GM12878 (cell line): ENCODE measurements at regions not wholly inside any gene's neighbourhood (a gene's known extent, or its start where the extent isn't known, plus 50 kb on each side); places are given as distances from the start of the nearest gene placed in this dataset.

Source experiments
- ATAC-seq: fragments of 200-7000 bp; cut with Tn5 transposase; 3 replicates; pipeline ENCODE4 v1.9.1; 2020; ENCODE audit warnings: mild to moderate bottlenecking, moderate library complexity
- BruUV-seq: library from RNA; stranded (reverse); fragments of 400-500 nt; replicated peaks from 2 replicates; lab custom pipeline; 2021; lab: Mats Ljungman, UMichigan
- CTCF ChIA-PET: fragments of 300-600 bp; sonication (Branson Sonifier 250); formaldehyde crosslinking; extraction: SDS; loops from one replicate; lab custom pipeline; 2021; ENCODE audit warnings: inconsistent platforms; lab: Yijun Ruan, JAX
- POLR2A ChIA-PET: fragments of 350-600 bp; formaldehyde crosslinking; extraction: SDS; loops from one replicate; lab custom pipeline; 2021; ENCODE audit warnings: inconsistent platforms; lab: Charles Lee
- RAD21 ChIA-PET: fragments of 300-600 bp; sonication (Branson Sonifier 250); formaldehyde crosslinking; loops from one replicate; lab custom pipeline; 2023; ENCODE audit warnings: antibody characterized with exemption; ENCODE audit not compliant: unreplicated experiment; lab: Charles Lee
- SMC1A ChIA-PET: fragments of 300-600 bp; sonication (Branson Sonifier 250); formaldehyde crosslinking; loops from one replicate; lab custom pipeline; 2023; ENCODE audit not compliant: unreplicated experiment, uncharacterized antibody; lab: Charles Lee
- DNase-seq: peaks from one replicate; pipeline ENCODE4 v3.0.0-alpha.2; 2011; ENCODE audit warnings: low read depth, low spot score
- FAIRE-seq: peaks from 3 replicates; lab custom pipeline; 2011; peaks lifted over from hg19 to GRCh38; lab: Jason Lieb, UNC
- H2AFZ ChIP-seq: 2 replicates; pipeline ENCODE4 v1.6.0; 2011; ENCODE audit warnings: low read depth, low read length, control low read depth; ENCODE audit not compliant: control insufficient read depth
- H3K27ac ChIP-seq: 2 replicates; pipeline ENCODE4 v1.5.1; 2011; ENCODE audit warnings: control low read depth; ENCODE audit not compliant: control insufficient read depth, insufficient read depth
- H3K27me3 ChIP-seq, 2 experiments: replicated peaks in 1 of 2; 2 replicates each; pipeline versions ENCODE4 v1.6.0 to v1.6.1; 2011; ENCODE audit warnings: low read length in 1 of 2; ENCODE audit not compliant: control insufficient read depth in 2 of 2, insufficient read depth in 2 of 2
- H3K36me3 ChIP-seq, 2 experiments: 2 replicates each; pipeline ENCODE4 v1.5.1; 2011; ENCODE audit warnings: low read length in 1 of 2; ENCODE audit not compliant: control insufficient read depth in 2 of 2, insufficient read depth in 2 of 2
- H3K4me1 ChIP-seq: 2 replicates; pipeline ENCODE4 v1.6.1; 2011; ENCODE audit warnings: mild to moderate bottlenecking, low read length, moderate library complexity, mixed read lengths; ENCODE audit not compliant: control insufficient read depth, insufficient read depth
- H3K4me2 ChIP-seq: 2 replicates; pipeline ENCODE4 v1.6.0; 2011; ENCODE audit warnings: control low read depth; ENCODE audit not compliant: control insufficient read depth, insufficient read depth
- H3K4me3 ChIP-seq: fragments of 200-600 bp; sonication (generic); 2 replicates; pipeline ENCODE4 v1.5.1; 2016
- H3K79me2 ChIP-seq: 2 replicates; pipeline ENCODE4 v1.6.0; 2011; ENCODE audit warnings: low read length; ENCODE audit not compliant: control insufficient read depth, insufficient read depth
- H3K9ac ChIP-seq: 2 replicates; pipeline ENCODE4 v1.8.0; 2011; ENCODE audit warnings: low read length, control low read depth, mixed read lengths; ENCODE audit not compliant: control insufficient read depth, insufficient read depth
- H3K9me3 ChIP-seq: replicated peaks from 3 replicates; pipeline ENCODE4 v1.5.1; 2011; ENCODE audit warnings: mild to moderate bottlenecking, low read length; ENCODE audit not compliant: control insufficient read depth, insufficient read depth
- H4K20me1 ChIP-seq: 2 replicates; pipeline ENCODE4 v1.6.0; 2011; ENCODE audit not compliant: control insufficient read depth, insufficient read depth
- CEBPB ChIP-seq, 2 experiments: fragments of 150-350 bp in 1 of 2; IDR thresholded peaks; 2 replicates each; pipeline ENCODE4 v1.6.1; 2012 to 2014; ENCODE audit warnings: low read depth in 2 of 2, low read length in 2 of 2, borderline replicate concordance in 1 of 2, inconsistent platforms in 1 of 2
- CREB1 ChIP-seq: IDR thresholded peaks from 2 replicates; pipeline ENCODE4 v1.6.1; 2012; ENCODE audit warnings: low read depth, mild to moderate bottlenecking, inconsistent platforms
- NBN ChIP-seq: fragments of 450-650 bp; IDR thresholded peaks from 2 replicates; pipeline ENCODE4 v1.6.1; 2016
- RB1 ChIP-seq: fragments of 450-650 bp; formaldehyde crosslinking; IDR thresholded peaks from 2 replicates; pipeline ENCODE4 v1.6.1; 2017; ENCODE audit warnings: mild to moderate bottlenecking, borderline replicate concordance
- REST ChIP-seq: IDR thresholded peaks from 2 replicates; pipeline ENCODE4 v1.6.1; 2012; ENCODE audit warnings: mild to moderate bottlenecking, low read depth, low read length
- SMC3 ChIP-seq: IDR thresholded peaks from 2 replicates; pipeline ENCODE4 v1.6.1; 2011; ENCODE audit warnings: low read length, improper control_type of control experiment, borderline replicate concordance
- SREBF1 ChIP-seq: IDR thresholded peaks from 2 replicates; pipeline ENCODE4 v1.6.1; 2012; ENCODE audit warnings: mild to moderate bottlenecking, low read length
- WGBS: methylation state at CpG from one replicate; pipeline ENCODE4 v1.1.6; 2016; ENCODE audit warnings: low lambda C conversion rate; ENCODE audit not compliant: insufficient replicate concordance, insufficient coverage; ENCODE audit errors: missing lambda C conversion rate; 5-methylcytosine and 5-hydroxymethylcytosine counted together
- in situ Hi-C: fragments of 300-500 bp; cut with MboI; formaldehyde crosslinking; loops from 9 replicates; pipeline ENCODE4 v1.14.3; 2018; ENCODE audit warnings: mixed read lengths
- intact Hi-C: fragments of 100-400 bp; cut with micrococcal nuclease; formaldehyde crosslinking; loops from one replicate; pipeline ENCODE4 v1.14.2; 2022; ENCODE audit not compliant: unreplicated experiment

- no peak for DNase-seq
- BruUV-seq: no TSS peak
- Histone ChIP-seq H3K27ac (no peak overlapping the region), H3K9ac (no peak overlapping the region), H3K4me3 (no peak overlapping the region), H3K4me1 (no peaks in the 10 kb centered on the region), H4K20me1 (no peaks in the 10 kb centered on the region), H3K9me3 (no peaks in the 10 kb centered on the region), H2AFZ (no peak overlapping the region), H3K36me3 (no peaks in the 10 kb centered on the region), H3K4me2 (no peak overlapping the region), H3K79me2 (no peaks in the 10 kb centered on the region), H3K27me3 (peaks cover 0 to 2% of the 10 kb centered on the region in 2 experiments; a peak in 3 of 4 replicates)
- SMC1A ChIA-PET: interaction anchor here (1.2 kb wide), 1 partner anchor 28 kb away, joined by 3 read pairs; no protein-coding TSS in a partner anchor
- no peak for ATAC-seq
- POLR2A ChIA-PET: no interaction called here
- no peak for TF ChIP-seq CREB1
- TF ChIP-seq RB1: no peak
- TF ChIP-seq REST: no peak
- CTCF ChIA-PET: no interaction called here
- intact Hi-C loops (no loop called here), in situ Hi-C loops (no loop called here)
- FAIRE-seq: no peak
- WGBS: 31% methylated on average over 3 of the region's 3 CpGs
- RAD21 ChIA-PET: no interaction called here
Measured at GRCh38 chr15:59946084-59946483, 58.0 kb upstream of the FOXB1 start.

- ChIA-PET POLR2A (no interaction called here), SMC1A (no interaction called here), RAD21 (no interaction called here), CTCF (no interaction called here)
- Histone ChIP-seq H3K4me1 (no peaks in the 10 kb centered on the region), H3K4me3 (no peak overlapping the region), H3K4me2 (no peak overlapping the region), H3K9me3 (no peaks in the 10 kb centered on the region), H3K27me3 (peaks cover 0 to 2% of the 10 kb centered on the region in 2 experiments; a peak in 3 of 4 replicates), H3K79me2 (no peaks in the 10 kb centered on the region), H2AFZ (no peak overlapping the region), H3K27ac (no peak overlapping the region), H3K9ac (no peak overlapping the region), H4K20me1 (no peaks in the 10 kb centered on the region), H3K36me3 (no peaks in the 10 kb centered on the region)
- FAIRE-seq (no peak), DNase-seq (no peak), ATAC-seq (no peak)
- BruUV-seq: no TSS peak
- in situ Hi-C loops (no loop called here), intact Hi-C loops (no loop called here)
- WGBS: 32% methylated on average over 10 of the region's 10 CpGs
- TF ChIP-seq SMC3 (no peak), SREBF1 (no peak), CEBPB (IDR thresholded peaks at IDR 0.05; ENCODE audit: borderline replicate concordance in 1 of 2, low read depth in 2 of 2, low read length in 2 of 2) (no peak), NBN (no peak)
Measured at GRCh38 chr15:59945036-59945435, 59.1 kb upstream of the FOXB1 start.
